PC-3 (cell line): ENCODE measurements at regions not wholly inside any gene's neighbourhood (a gene's known extent, or its start where the extent isn't known, plus 50 kb on each side); places are given as distances from the start of the nearest gene placed in this dataset.

Experiments
- EZH2 ChIP-seq: fragments of 300-600 bp; sonication (generic); IDR thresholded peaks from one replicate; pipeline ENCODE4 v1.6.1; 2017; ENCODE audit warnings: antibody characterized with exemption, mild to moderate bottlenecking, low read length; ENCODE audit not compliant: unreplicated experiment
- EZH2phosphoT487 ChIP-seq: fragments of 300-600 bp; sonication (generic); IDR thresholded peaks from 2 replicates; pipeline ENCODE4 v1.6.1; 2018; ENCODE audit warnings: mild to moderate bottlenecking, antibody characterized with exemption, low read length, borderline replicate concordance
- TF ChIP-seq, protein P1 (sequence below): fragments of 300-600 bp; sonication (generic); conservative IDR thresholded peaks from 2 replicates; pipeline ENCODE4 v1.5.1; 2017; ENCODE audit warnings: antibody characterized with exemption, low read depth, mild to moderate bottlenecking, low read length

- TF ChIP-seq, protein P1, sequence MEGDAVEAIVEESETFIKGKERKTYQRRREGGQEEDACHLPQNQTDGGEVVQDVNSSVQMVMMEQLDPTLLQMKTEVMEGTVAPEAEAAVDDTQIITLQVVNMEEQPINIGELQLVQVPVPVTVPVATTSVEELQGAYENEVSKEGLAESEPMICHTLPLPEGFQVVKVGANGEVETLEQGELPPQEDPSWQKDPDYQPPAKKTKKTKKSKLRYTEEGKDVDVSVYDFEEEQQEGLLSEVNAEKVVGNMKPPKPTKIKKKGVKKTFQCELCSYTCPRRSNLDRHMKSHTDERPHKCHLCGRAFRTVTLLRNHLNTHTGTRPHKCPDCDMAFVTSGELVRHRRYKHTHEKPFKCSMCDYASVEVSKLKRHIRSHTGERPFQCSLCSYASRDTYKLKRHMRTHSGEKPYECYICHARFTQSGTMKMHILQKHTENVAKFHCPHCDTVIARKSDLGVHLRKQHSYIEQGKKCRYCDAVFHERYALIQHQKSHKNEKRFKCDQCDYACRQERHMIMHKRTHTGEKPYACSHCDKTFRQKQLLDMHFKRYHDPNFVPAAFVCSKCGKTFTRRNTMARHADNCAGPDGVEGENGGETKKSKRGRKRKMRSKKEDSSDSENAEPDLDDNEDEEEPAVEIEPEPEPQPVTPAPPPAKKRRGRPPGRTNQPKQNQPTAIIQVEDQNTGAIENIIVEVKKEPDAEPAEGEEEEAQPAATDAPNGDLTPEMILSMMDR: no peak
- TF ChIP-seq EZH2phosphoT487 (no peak), EZH2 (no peak)
Measured at GRCh38 chr18:67242001-67242400, 274.5 kb downstream of the DSEL start.
